DMS53 (cell line): ENCODE measurements at regions not wholly inside any gene's neighbourhood (a gene's known extent, or its start where the extent isn't known, plus 50 kb on each side); places are given as distances from the start of the nearest gene placed in this dataset.
"Not testable (repeated sequence)": the region's sequence is repeated elsewhere in the genome, so short reads cannot be mapped to it uniquely, and the experiment has no call there.

ENCODE experiments used
- DNase-seq: peaks from one replicate; lab custom pipeline; 2025; lab: John Stamatoyannopoulos, UW

DNA sequence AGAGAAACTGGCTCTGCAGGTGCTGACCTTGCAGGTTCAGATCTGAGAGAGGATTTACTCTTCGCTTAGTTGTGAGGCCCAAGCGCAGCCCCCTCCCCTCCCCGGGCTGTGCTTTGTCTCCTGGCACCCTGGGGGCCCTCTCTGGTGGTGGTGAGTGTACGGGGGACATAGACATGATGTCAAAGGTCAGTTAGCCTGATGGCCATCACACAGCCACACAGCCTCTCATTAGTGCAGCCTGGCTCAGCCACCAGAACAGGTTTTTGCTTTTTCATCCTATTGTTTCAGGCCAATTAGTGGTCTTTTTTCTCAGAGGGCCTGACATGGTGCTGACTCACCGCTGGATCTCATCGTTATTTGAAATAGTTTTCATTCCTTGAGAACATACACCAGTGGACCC lies 437.9 kb downstream of the AACS start:
- DNase-seq, result no peak

DNA sequence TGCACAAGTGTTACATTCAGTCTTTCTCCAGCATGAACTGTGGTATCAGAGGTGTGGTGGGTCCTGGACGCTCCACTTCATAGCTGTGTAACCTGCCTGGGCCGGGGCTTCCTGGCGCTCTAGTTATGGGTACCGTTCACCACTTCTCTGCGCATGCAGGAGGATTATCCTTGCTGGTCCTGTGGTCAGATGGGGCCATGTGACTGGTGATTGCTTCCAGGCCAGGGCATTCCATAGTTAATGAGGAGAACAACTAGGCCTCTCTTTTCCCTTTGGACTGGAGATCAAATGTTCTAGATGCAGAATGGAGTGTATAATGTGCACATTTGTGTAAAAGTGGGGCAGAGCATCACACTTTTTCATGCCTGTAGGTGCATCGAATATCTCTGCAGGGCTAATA lies 444.0 kb downstream of the AACS start:
- DNase-seq, result no peak

DNA sequence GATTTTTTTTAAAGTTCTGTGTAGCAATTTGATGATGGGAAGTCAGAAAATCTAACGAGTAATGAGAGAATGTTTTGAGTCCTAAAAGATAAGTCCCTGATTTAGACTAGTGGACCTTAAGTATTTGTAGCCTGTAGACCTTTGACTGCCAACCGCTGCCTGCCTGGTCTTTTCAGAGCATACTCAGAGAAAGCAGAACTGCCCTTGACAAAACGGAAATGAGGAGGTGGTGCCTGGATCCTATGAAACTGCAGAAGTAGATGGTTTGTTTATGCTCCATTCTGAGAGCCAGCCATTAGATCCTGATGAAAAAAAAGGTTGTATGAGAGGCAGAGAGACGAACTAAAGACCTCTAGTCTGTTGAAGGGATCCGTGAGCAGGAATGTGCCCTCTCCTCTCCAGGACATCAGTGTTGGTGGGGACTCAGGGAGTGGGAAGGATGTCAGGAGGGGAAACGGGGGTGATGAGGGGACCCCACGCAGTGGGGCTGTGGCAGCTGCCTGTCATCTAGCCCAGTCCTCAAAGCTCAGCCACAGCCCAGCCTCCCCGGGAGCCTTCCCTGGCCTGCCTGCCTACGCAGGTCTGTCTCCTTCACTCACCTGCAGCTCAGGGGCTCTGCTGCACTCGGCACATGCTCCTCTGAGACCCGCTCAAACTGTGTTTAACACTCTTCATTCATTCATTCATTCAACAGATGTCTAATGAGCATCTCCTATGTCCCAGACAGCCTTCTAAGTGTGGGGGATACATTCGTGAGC lies 447.5 kb downstream of the AACS start:
- DNase-seq, result no peak

DNA sequence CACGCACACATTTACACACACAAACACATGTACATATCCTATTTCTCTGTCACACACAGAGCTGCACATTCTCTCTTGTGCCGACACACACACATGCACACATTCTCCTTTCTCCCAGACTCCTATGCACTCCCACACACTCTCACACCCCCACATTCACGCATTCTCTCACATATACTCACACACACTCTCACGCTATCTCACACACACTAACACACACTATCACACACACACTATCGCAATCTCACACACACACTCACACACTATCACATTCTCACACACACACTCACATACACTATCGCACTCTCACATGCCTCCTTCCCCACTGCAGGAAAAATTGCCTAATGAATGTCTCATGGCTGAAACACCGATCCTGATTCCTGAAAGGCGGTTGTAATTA lies 450.7 kb downstream of the AACS start:
- DNase-seq, result no peak

DNA sequence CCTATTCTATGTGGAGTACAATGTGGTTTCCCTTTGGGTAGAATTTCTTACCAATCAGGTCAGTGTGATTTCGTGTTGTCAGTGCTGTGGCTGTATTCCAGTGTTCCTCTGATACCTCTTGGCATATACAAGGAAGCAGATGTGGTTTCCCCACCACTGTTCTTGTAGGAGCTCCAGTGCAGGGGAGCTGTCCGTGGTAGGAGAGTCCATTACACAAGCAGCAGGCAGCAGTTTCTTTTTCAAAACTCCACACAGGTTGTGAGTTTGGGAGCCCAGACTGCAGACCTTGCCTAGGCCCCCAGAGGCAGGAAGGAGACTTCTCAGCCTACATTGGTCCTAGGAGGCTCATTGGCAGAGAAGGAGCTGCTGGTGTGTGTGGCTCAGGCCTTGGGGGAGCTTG lies 452.8 kb downstream of the AACS start:
- no peak for DNase-seq

DNA sequence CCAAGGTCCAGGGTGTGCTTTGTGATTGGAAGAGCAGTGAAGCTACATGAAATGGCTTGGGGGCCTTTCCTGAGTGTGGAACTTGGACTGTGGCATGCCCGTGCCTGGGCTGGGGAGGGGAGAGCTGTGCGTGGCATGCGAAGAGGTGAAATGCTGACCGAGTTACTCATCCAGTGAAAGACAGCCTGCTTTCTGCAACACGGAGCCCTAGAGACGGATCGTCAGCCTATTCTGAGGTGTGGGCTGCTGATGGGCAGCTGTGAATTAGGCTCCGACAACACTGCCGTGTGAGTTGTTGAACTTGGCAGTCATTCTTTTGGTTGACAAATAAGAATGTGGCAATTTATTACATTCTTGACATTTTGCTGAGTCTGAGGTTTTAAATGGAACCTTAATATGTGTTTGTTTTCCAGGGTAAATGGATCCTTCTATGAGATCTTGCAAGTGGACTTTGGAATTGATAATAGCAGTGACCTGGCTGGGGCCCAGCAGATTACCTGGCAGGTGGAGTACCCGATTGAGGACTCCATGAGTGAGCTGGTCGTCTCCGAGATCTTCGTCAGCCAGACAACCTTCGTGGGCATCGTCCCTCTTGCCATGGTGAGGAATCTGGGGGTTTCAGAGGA lies 453.9 kb downstream of the AACS start:
- no peak for DNase-seq

DNA sequence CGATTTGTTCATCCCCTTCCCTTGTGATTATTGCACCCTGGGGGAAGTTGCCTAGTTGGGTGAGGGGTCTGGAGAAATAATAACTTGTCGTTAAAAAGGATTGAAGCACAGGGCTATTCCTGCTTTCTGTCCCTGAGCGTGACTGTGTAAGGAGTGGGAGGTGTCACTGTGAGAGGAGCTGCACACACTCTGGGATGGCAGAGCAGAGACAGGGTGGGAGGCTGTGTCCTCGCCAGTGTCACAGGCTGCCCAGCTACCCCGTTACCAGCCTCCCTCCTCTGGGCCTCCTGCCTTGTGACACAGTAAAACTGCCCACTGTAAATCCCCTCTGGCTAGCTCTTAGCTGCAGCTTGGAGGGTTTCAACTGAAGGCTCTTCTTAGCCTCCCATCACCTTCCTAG lies 460.6 kb downstream of the AACS start:
- DNase-seq, result no peak

DNA sequence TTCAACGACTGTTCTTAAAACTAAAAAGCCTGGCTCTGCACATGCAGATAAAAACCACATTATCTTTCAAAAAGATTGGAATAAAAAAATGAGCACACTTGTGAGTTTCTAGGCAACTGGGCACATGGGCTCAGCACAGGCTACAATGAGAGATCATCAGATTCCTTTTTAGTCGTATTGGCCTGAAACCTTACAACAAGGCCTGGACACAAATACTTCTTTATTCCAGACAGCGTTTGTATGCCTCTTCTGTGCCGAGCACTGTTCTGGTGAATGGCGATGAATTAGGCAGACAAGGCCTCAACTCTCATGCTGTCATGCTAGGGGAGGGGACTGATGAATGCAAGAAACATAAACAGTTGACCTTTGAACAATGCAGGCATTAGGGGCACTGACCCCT lies 463.0 kb downstream of the AACS start:
- no peak for DNase-seq

DNA sequence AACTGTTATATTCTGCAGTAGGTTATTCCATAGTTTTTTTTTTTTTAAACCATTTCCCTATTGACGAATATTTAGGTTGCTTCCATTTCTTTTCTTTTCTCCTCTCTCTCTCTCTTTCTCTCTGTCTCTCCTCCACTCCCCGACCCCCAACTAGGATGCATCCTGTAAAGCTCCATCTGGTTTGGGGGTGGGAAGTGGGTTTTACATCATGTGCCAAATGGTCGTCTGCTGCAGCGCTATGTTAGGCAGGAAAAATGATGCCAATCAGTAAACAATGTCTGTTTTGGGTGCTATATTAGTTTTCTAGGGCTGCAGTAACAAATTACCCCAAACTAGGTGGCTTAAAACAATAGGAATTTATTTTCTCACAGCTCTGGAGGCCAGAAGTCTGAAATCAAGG lies 465.0 kb downstream of the AACS start:
- DNase-seq, result no peak

DNA sequence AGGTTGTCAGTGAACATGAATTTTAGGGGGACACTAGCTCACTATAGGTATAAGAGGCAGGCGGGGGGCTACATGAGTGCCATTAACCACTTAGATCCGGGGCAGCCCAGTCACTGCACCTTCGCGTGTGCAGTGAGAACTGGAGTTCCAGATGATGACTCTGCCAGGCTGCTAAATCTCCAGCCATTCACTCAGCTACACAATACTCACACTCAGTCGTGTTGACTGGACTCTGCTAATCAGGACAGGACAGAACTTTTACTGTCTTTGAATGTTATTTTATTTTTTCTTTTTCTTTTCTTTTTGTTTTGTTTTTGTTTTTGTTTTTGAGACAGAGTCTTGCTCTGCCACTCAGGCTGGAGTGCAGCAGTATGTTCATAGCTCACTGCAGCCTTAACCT lies 465.6 kb downstream of the AACS start:
- no peak for DNase-seq

DNA sequence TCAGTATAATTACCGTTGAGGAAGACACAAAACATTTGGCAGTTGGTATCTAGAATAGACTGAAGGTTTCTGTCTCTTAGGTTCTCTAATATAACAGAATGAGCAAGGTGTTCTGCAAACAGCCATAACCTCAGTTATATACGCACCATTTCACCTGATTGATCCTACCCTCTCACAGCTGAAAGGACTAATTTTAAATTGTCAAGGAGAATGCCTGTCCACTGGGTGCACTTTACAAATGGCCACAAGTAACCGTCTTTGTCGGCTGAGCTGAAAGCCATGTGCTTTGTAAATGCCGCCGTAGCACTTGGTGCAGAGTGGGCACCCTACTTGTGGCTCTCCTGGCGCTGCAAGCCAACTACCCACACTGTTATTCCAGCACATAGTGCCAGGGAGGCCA lies 466.3 kb downstream of the AACS start:
- DNase-seq, result no peak

DNA sequence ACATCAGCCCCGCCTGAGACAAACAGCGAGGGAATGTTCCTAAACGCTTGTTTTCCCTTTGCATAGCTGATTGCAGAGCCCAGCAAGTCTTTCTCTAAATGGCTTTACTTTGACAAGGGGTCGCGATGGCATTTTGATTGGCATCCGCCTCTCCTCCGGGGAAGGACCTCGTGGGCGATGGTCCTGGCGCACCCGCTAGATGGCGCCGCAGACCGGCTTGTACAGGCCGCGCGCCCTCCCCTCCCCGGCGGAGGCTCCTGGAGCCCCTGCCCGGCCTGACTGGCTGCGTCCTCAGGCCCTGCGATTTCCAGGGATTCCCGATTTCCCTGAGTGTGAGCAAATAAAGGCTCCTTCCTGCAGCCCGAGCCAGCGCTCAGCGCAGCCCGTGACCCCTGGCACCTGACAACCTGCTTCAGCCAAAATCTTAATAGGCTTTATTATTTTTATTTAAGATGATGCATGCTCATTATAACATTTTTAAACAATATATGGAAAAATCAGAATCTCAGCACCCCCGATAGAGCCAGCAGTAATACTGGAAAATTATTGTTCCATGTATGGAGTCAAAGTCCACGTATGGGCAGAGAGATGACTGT lies 468.3 kb downstream of the AACS start:
- DNase-seq, result peak; percentile 57

DNA sequence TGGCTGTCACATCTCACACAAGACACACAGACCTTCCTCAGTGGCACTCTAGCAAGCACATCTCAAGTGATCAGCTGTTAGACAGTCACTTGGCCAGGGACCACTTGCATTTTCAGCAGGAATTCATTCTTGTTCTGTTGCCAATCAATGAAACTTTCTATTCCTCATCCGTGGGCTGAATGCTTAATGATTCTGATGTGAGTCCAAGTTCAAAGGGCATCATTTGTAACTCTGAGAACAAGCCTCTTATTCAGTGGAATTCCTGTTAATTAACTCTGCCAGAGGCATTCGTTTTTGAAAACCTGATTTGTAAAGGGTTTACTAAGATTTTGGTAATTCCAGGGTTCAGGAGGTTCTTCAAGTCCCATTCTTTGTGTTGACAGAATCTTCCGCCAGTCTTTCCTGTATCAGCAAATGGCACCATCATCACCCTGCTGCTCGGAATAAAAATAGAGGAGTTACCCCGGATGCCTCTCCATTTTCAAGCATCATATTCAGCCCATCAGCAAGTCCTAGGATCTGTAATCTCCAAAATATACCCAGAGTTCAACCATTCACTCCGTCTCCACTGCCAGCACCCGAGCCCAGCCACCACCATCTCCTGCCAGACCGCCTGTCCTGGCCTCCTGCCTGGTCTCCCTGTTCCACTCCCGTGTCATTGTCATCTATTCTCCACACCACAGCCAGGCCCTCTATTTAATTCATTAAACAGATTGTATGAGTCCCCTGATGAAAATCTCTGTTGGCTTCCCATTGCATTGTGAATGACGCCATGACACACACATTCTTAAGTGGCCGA lies 473.4 kb downstream of the AACS start:
- DNase-seq, result no peak

DNA sequence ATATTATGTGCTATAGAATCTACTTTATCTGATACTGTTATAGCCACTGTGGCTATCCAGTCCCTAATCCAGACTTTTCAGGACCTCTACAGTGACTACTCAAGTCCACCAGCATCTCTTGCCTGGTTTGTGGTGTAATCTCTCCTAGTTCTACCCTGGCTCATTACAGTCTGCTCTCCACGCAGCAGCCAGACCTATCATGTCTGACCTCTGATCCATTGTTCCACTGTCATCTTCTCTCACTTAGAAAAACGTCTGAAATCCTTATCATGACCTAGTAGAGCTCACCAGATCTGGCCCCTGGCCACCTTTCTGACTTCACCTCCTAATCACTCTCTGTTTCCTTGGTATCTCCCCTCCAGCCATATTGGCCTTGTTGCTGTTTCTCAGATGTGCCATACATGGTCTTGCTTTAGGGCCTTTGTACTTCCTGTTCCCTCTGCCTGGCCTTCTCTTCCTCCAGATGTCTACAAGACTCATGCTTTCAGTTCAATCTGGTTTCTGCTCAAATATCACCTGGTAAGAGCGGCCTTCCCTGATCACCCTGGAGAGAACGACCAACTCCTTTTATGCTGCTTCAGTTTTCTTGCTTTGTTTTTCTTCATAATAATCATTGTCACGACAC lies 475.5 kb downstream of the AACS start:
- DNase-seq, result no peak

DNA sequence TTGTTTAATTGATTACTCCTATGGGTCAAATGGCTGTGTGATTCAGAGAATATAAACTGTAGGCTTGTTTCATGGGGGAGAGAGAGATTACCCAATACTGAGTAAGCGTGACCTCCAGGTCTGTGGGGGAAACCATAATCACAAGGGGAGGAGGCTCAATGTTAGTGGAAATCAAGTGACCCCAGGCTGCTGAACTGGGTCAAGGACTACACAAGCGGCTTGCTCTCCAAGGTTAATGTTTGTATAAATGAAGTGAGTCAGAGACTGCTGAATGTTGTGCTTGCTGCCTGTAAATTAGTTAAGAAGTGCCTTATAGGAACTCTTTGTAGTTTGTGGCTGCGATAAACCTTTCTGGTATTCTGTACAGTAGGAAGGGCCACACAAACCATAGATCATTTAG lies 479.7 kb downstream of the AACS start:
- DNase-seq, result no peak

DNA sequence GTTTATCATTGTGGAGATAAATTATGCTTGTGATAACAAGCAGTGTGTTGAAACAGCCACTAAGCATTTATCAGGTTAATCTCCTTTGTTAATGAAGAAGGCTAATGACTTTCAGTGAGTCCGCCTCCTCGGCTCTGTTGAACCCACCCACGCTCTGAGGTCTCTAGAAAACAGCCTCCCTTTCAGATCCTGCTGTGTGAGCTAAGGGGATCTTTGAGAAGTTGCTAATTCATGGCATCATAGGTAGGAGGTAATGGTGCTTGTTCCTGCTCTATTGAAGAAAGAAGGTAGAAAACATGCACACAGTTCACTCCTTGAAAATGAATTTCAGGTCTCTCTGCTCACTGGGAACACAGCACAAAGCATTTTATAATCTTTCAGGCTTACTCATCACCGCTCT lies 483.9 kb downstream of the AACS start:
- DNase-seq, result no peak

DNA sequence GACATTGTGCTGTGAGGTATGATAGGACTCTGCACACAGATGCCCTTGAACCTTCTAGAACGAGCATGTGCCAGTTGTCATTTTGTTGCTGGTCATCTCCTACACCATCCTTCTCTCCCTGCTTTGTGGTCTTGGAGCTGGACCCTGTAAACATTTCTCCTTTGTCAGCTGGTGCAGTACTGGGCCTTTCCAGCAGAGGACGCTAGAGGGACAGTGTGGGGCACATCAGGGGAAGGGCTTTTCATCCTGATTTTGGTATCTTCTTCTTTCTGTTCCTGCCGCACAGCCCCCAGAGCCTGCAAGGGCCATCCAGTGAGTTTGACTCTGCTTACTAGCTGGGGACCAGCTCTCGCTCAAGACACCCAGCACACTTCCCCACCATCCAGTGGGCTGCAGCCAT lies 484.6 kb downstream of the AACS start:
- DNase-seq, result no peak

DNA sequence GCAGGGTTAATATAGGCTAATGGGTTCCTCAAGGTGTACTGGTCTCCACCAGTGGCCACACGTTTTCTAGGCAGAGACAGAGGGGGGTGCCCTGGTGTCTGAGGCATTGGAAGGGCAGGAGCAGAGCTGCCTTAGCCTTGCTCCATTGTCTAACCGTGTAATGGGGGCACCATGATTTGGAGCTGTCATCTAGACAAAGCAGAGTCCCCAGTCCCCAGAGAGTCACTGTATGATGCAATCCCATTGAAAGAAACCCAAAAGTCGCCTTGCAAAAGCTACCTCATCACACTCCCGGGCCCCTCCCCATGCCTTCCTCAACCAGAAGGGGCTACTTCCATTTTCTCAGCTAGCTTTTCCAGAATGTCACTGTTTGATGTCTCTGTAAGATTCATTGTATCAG lies 487.1 kb downstream of the AACS start:
- no peak for DNase-seq

DNA sequence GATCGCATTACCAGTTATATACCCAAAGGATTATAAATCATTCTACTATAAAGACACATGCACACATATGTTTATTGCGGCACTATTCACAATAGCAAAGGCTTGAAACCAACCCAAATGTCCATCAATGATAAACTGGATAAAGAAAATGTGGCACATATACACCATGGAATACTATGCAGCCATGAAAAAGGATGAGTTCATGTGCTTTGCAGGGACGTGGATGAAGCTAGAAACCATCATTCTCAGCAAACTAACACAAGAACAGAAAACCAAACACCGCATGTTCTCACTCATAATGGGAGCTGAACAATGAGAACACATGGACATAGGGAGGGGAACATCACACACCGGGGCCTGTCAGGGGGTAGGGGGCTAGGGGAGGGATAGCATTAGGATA lies 495.8 kb downstream of the AACS start:
- not testable (repeated sequence) for DNase-seq

DNA sequence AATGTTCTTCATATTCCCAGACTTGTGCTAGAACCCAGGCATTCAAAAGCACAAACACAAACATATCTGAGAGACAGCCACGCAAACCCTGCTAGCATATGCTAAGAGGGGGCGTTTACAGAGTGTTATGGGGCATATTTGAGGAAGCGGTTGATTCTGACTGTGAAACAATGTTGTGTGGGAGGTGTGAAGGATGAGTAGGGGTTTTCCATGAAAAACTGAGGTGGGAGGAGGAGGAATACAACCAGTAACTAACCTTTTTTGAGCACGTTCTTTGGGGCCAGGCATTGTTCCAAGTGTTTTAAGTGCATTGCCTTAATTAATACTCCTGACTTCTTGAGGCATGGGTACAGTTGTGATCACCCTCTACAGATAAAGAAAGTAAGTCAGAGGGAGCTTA lies 499.5 kb downstream of the AACS start:
- DNase-seq, result no peak

DNA sequence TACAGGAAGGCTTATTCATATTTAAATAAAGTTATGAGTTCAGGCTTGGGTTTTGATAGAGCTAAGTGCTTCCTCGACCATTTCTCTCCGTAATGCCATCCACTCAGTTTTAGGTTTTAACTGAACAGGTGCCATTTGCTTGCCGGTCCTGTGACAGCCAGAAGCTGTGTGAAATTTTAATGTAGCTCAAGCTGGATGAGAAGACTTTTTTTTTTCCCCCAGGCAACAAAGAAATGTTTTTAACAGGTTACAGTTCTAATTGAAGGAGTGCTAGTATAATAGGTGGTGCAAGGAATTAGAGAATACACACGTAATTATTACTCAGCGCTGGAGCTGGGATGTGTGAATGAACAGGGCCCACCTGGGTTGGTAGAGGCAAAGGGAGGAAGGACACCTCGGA lies 502.3 kb downstream of the AACS start:
- no peak for DNase-seq

DNA sequence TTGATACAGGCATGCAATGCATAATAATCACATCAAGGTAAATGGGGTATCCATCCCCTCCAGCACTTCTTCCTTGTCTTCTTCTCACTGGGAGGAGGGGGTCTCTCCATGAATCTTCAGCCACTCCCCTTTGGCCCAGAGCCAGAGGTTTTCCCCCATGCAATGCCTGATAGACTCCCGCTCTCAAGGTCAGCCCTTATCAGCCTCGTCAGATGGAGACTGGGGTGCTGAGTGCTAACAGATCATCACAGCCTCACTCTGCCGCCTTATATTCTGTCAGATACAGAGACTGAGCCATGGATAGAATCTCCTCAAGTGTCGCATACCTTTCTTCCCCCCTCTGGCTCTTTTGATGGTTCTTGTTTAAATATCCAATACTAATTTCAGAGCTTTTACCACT lies 503.1 kb downstream of the AACS start:
- no peak for DNase-seq
